Bronchial epithelial cell (primary cell): ENCODE measurements at regions not wholly inside any gene's neighbourhood (a gene's known extent, or its start where the extent isn't known, plus 50 kb on each side); places are given as distances from the start of the nearest gene placed in this dataset.
A peak's percentile ranks its signal among the peaks of the same experiment; 100 is the strongest.

Source experiments
- DNase-seq: peaks from one replicate; pipeline ENCODE4 v3.0.0-alpha.2; 2010; ENCODE audit warnings: low read depth
- FAIRE-seq: peaks from 2 replicates; lab custom pipeline; 2011; peaks lifted over from hg19 to GRCh38; lab: Jason Lieb, UNC
- H3K27me3 ChIP-seq: 2 replicates; pipeline ENCODE4 v1.5.1; 2011; ENCODE audit warnings: low read length; ENCODE audit not compliant: control insufficient read depth, insufficient read depth
- H3K36me3 ChIP-seq: 2 replicates; pipeline ENCODE4 v1.5.1; 2011; ENCODE audit warnings: low read length; ENCODE audit not compliant: control insufficient read depth, insufficient read depth
- H3K4me3 ChIP-seq: 2 replicates; pipeline ENCODE4 v1.5.1; 2011; ENCODE audit warnings: mild to moderate bottlenecking, low read depth, low read length, control low read depth
- TF ChIP-seq, protein P1 (sequence below): IDR thresholded peaks from 2 replicates; pipeline ENCODE4 v1.5.1; 2011; ENCODE audit warnings: mild to moderate bottlenecking, moderate library complexity, low read length, control low read depth, inconsistent platforms; ENCODE audit not compliant: insufficient read depth, severe bottlenecking

DNA sequence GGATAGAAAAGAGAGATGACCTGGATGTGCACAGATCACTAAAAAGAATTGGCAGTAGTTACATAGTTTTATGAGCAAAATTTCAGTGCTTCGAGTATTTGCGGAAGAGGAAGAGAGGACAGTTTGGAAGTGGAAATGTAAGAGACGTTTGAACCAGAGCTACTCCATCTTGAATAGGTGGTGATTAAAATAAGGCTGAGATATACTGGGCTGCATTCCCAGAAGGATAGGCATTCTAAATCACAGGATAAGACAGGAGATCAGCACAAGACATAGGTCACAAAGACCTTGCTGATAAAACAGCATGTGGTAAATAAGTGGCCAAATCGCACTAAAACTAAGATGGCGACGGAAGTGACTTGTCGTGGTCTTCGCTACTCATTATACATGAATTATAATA, 453.3 kb downstream of the COL11A1 start:
- DNase-seq (no peak), FAIRE-seq (no peak)
- Histone ChIP-seq H3K27me3 (no peaks in the 10 kb centered on the region), H3K4me3 (no peak overlapping the region), H3K36me3 (no peaks in the 10 kb centered on the region)
- TF ChIP-seq, protein P1, sequence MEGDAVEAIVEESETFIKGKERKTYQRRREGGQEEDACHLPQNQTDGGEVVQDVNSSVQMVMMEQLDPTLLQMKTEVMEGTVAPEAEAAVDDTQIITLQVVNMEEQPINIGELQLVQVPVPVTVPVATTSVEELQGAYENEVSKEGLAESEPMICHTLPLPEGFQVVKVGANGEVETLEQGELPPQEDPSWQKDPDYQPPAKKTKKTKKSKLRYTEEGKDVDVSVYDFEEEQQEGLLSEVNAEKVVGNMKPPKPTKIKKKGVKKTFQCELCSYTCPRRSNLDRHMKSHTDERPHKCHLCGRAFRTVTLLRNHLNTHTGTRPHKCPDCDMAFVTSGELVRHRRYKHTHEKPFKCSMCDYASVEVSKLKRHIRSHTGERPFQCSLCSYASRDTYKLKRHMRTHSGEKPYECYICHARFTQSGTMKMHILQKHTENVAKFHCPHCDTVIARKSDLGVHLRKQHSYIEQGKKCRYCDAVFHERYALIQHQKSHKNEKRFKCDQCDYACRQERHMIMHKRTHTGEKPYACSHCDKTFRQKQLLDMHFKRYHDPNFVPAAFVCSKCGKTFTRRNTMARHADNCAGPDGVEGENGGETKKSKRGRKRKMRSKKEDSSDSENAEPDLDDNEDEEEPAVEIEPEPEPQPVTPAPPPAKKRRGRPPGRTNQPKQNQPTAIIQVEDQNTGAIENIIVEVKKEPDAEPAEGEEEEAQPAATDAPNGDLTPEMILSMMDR, result no peak

- Histone ChIP-seq H3K36me3 (no peaks in the 10 kb centered on the region), H3K27me3 (no peaks in the 10 kb centered on the region), H3K4me3 (no peak overlapping the region)
- no peak for FAIRE-seq
- TF ChIP-seq, protein P1, result no peak
- no peak for DNase-seq
Measured at GRCh38 chr1:102640872-102641271, 467.4 kb downstream of the COL11A1 start.

- H3K27me3 ChIP-seq, result no peaks in the 10 kb centered on the region
- TF ChIP-seq, protein P1, result no peak
- FAIRE-seq, result no peak
- no peak overlapping the region for H3K4me3 ChIP-seq
- H3K36me3 ChIP-seq, result no peaks in the 10 kb centered on the region
- DNase-seq, result no peak
Measured at GRCh38 chr1:102640312-102640711, 468.0 kb downstream of the COL11A1 start.

DNA sequence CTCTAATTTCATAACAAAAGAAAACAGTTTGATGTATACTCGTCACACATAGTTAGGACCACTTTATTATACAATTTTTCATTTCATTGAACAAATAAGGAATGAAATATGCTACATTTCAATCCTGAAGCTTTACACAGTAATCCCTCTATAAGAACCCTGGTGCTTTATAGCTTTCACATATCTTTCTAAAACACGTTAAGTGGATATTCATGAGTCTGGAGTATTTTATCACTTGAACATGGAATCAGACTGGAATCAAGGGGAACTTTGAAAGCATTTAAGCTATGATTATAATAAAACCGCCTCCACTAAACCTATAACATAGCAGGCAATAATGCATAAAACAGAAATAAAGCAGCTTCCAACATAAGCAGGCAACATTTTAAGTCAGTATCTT, 476.6 kb downstream of the COL11A1 start:
- DNase-seq (no peak), FAIRE-seq (no peak)
- H3K4me3 ChIP-seq, result no peak overlapping the region
- no peaks in the 10 kb centered on the region for H3K36me3 ChIP-seq
- TF ChIP-seq, protein P1, result no peak
- no peaks in the 10 kb centered on the region for H3K27me3 ChIP-seq

DNA sequence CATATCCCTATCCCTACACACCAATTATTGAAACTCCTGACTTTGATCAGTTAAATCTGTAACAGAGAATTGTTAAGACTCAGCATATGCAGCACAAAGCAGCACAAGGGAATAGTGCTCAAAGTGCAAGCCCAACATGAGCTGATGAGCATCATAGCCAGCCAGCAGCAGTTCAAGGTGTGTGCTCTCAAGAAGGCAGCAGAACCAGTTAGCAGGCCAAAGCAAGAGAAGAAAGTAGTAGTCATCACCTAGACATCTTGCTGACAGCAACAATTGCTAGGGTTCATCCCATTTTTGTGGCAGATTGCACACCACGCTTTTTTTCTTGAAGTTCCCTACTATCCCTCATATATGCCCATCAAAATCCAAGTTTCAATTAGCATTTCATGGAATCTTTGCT, 478.3 kb downstream of the COL11A1 start:
- peak; percentile 47 for FAIRE-seq
- TF ChIP-seq, protein P1, result no peak
- Histone ChIP-seq H3K27me3 (no peaks in the 10 kb centered on the region), H3K36me3 (no peaks in the 10 kb centered on the region), H3K4me3 (no peak overlapping the region)
- no peak for DNase-seq

DNA sequence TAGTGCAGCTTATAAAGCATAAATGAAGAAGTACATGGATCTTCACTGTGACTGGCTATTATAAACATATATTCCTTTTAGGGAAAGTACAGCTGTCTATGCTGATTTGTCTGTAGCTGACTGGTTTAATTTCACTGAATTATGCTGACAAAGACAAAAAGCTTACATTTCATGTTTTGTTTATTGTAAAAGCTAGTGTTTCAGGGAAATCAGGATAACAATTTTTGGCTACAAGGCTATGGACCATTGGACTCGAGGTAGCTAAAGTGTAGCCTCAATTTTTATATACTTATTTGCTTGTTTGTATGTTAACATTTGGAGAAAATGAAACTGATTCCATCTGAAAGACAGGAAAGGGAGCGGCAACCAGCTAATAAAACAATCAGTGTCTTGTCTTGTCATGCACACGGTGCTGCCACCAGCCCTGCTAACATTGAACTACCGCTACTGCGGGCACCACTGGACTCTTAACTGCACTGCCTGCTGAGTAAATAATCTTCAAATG, 480.2 kb downstream of the COL11A1 start:
- FAIRE-seq, result no peak
- TF ChIP-seq, protein P1, result no peak
- DNase-seq, result no peak
- Histone ChIP-seq H3K36me3 (no peaks in the 10 kb centered on the region), H3K27me3 (no peaks in the 10 kb centered on the region), H3K4me3 (no peak overlapping the region)
